H9 (cell line): ENCODE measurements at regions not wholly inside any gene's neighbourhood (a gene's known extent, or its start where the extent isn't known, plus 50 kb on each side); places are given as distances from the start of the nearest gene placed in this dataset.

Source experiments
- DNase-seq: peaks from one replicate; pipeline ENCODE4 v3.0.0-alpha.2; 2017
- H2AFZ ChIP-seq: one replicate; pipeline ENCODE4 v1.6.1; 2013; ENCODE audit warnings: mild to moderate bottlenecking, low read length, control low read depth, moderate library complexity
- H2AK5ac ChIP-seq: 2 replicates; pipeline ENCODE4 v1.6.1; 2013; ENCODE audit warnings: low read length, control low read depth, mixed read lengths; ENCODE audit not compliant: insufficient read length
- H2BK120ac ChIP-seq: one replicate; pipeline ENCODE4 v1.6.1; 2013; ENCODE audit warnings: low read depth, mild to moderate bottlenecking, low read length, control low read depth, inconsistent platforms; ENCODE audit not compliant: poor library complexity, severe bottlenecking
- H2BK12ac ChIP-seq: 2 replicates; pipeline ENCODE4 v1.6.1; 2013; ENCODE audit warnings: low read length, control low read depth, mixed read lengths, low read depth; ENCODE audit not compliant: insufficient read length
- H2BK15ac ChIP-seq: 2 replicates; pipeline ENCODE4 v1.6.1; 2013; ENCODE audit warnings: low read depth, low read length, control low read depth
- H2BK20ac ChIP-seq: one replicate; pipeline ENCODE4 v1.6.1; 2013; ENCODE audit warnings: low read depth, mild to moderate bottlenecking, low read length, control low read depth, inconsistent platforms; ENCODE audit not compliant: poor library complexity, severe bottlenecking
- H2BK5ac ChIP-seq: 2 replicates; pipeline ENCODE4 v1.6.1; 2013; ENCODE audit warnings: low read length, control low read depth, mixed read lengths; ENCODE audit not compliant: insufficient read length
- H3K14ac ChIP-seq: 2 replicates; pipeline ENCODE4 v1.6.1; 2013; ENCODE audit warnings: low read length, control low read depth; ENCODE audit not compliant: insufficient read depth
- H3K18ac ChIP-seq: 2 replicates; pipeline ENCODE4 v1.6.1; 2013; ENCODE audit warnings: low read depth, mild to moderate bottlenecking, mixed read lengths, low read length, control low read depth; ENCODE audit not compliant: insufficient read length
- H3K23ac ChIP-seq: 2 replicates; pipeline ENCODE4 v1.6.1; 2013; ENCODE audit warnings: low read length, control low read depth, mixed read lengths, low read depth; ENCODE audit not compliant: insufficient read length
- H3K23me2 ChIP-seq: 2 replicates; pipeline ENCODE4 v1.6.1; 2013; ENCODE audit warnings: low read depth, mild to moderate bottlenecking, mixed read lengths, low read length, control low read depth; ENCODE audit not compliant: insufficient read length, poor library complexity, severe bottlenecking
- H3K27ac ChIP-seq: 2 replicates; pipeline ENCODE4 v1.5.1; 2013; ENCODE audit warnings: low read length, control low read depth, mixed read lengths, low read depth; ENCODE audit not compliant: insufficient read length
- H3K27me3 ChIP-seq: 2 replicates; pipeline ENCODE4 v1.6.1; 2013; ENCODE audit warnings: low read length, control low read depth, inconsistent platforms; ENCODE audit not compliant: insufficient read depth
- H3K4ac ChIP-seq: 2 replicates; pipeline ENCODE4 v1.6.1; 2013; ENCODE audit warnings: low read depth, mild to moderate bottlenecking, control low read depth, inconsistent platforms, low read length, moderate library complexity
- H3K4me1 ChIP-seq: 2 replicates; pipeline ENCODE4 v1.6.1; 2013; ENCODE audit warnings: low read length, control low read depth, inconsistent platforms; ENCODE audit not compliant: insufficient read depth
- H3K4me2 ChIP-seq: 2 replicates; pipeline ENCODE4 v1.6.1; 2013; ENCODE audit warnings: low read length, control low read depth, mixed read lengths; ENCODE audit not compliant: insufficient read length, insufficient read depth
- H3K56ac ChIP-seq: 2 replicates; pipeline ENCODE4 v1.6.1; 2013; ENCODE audit warnings: low read depth, mild to moderate bottlenecking, mixed read lengths, low read length, control low read depth; ENCODE audit not compliant: insufficient read length
- H3K79me1 ChIP-seq: 2 replicates; pipeline ENCODE4 v1.6.1; 2013; ENCODE audit warnings: low read depth, mild to moderate bottlenecking, moderate library complexity, low read length, control low read depth, inconsistent platforms; ENCODE audit not compliant: insufficient read depth, poor library complexity, severe bottlenecking
- H3K79me2 ChIP-seq: 2 replicates; pipeline ENCODE4 v1.6.1; 2013; ENCODE audit warnings: low read length, control low read depth, inconsistent platforms; ENCODE audit not compliant: insufficient read depth
- H3K9ac ChIP-seq: 2 replicates; pipeline ENCODE4 v1.6.1; 2013; ENCODE audit warnings: low read length, control low read depth, mixed read lengths; ENCODE audit not compliant: insufficient read length; ENCODE audit errors: extremely low read depth
- H3K9me3 ChIP-seq: one replicate; pipeline ENCODE4 v1.6.1; 2013; ENCODE audit warnings: low read depth, low read length, inconsistent platforms; ENCODE audit not compliant: control insufficient read depth
- H3T11ph ChIP-seq: one replicate; pipeline ENCODE4 v1.6.1; 2013; ENCODE audit warnings: mild to moderate bottlenecking, low read length, control low read depth, inconsistent platforms
- H4K20me1 ChIP-seq: one replicate; pipeline ENCODE4 v1.6.1; 2013; ENCODE audit not compliant: control insufficient read depth, insufficient read length, insufficient read depth
- H4K5ac ChIP-seq: 2 replicates; pipeline ENCODE4 v1.6.1; 2013; ENCODE audit warnings: low read depth, mild to moderate bottlenecking, mixed read lengths, low read length, control low read depth; ENCODE audit not compliant: insufficient read length
- H4K8ac ChIP-seq: replicated peaks from 2 replicates; pipeline ENCODE4 v1.6.1; 2013; ENCODE audit warnings: low read length, control low read depth, mixed read lengths, low read depth; ENCODE audit not compliant: insufficient read length
- H4K91ac ChIP-seq: 2 replicates; pipeline ENCODE4 v1.6.1; 2013; ENCODE audit warnings: low read depth, mild to moderate bottlenecking, moderate library complexity, mixed read lengths, low read length, control low read depth; ENCODE audit not compliant: insufficient read length
- H3K27ac Mint-ChIP-seq, 3 experiments: 2 replicates in 2 of 3; 3 replicates in 1 of 3; pipeline ENCODE4 v1.8.0; 2020 to 2021; ENCODE audit warnings: mixed read lengths in 3 of 3, mild to moderate bottlenecking in 1 of 3, moderate library complexity in 1 of 3
- H3K27me3 Mint-ChIP-seq: 2 replicates; pipeline ENCODE4 v1.8.0; 2021; ENCODE audit warnings: low read depth, mild to moderate bottlenecking, moderate library complexity, mixed read lengths
- H3K36me3 Mint-ChIP-seq, 3 experiments: 2 replicates in 2 of 3; 3 replicates in 1 of 3; pipeline ENCODE4 v1.8.0; 2020 to 2021; ENCODE audit warnings: low read depth in 3 of 3, mixed read lengths in 3 of 3; ENCODE audit not compliant: insufficient read depth in 1 of 3
- H3K4me1 Mint-ChIP-seq, 2 experiments: 2 replicates each; pipeline ENCODE4 v1.8.0; 2020; ENCODE audit warnings: mixed read lengths in 2 of 2
- H3K4me3 Mint-ChIP-seq, 2 experiments: 2 replicates in 1 of 2; 3 replicates in 1 of 2; pipeline ENCODE4 v1.8.0; 2020 to 2021; ENCODE audit warnings: mild to moderate bottlenecking in 2 of 2, mixed read lengths in 2 of 2, moderate library complexity in 1 of 2
- H3K9me3 Mint-ChIP-seq, 2 experiments: 2 replicates in 1 of 2; 3 replicates in 1 of 2; pipeline ENCODE4 v1.8.0; 2020; ENCODE audit warnings: mild to moderate bottlenecking in 2 of 2, mixed read lengths in 2 of 2, moderate library complexity in 1 of 2
- WGBS: extraction: QIAGEN DNeasy Blood & Tissue Kit; methylation state at CpG from one replicate; pipeline ENCODE4 v1.1.7; 2013; ENCODE audit warnings: missing lambda C conversion rate, low lambda C conversion rate, mixed read lengths; ENCODE audit not compliant: insufficient read length; ENCODE audit errors: extremely low coverage; 5-methylcytosine and 5-hydroxymethylcytosine counted together
- TF ChIP-seq, protein P1 (sequence below): fragments of 200-600 bp; sonication (generic); conservative IDR thresholded peaks from 3 replicates; pipeline ENCODE4 v1.8.0; 2021; ENCODE audit warnings: antibody characterized with exemption, mild to moderate bottlenecking

DNA sequence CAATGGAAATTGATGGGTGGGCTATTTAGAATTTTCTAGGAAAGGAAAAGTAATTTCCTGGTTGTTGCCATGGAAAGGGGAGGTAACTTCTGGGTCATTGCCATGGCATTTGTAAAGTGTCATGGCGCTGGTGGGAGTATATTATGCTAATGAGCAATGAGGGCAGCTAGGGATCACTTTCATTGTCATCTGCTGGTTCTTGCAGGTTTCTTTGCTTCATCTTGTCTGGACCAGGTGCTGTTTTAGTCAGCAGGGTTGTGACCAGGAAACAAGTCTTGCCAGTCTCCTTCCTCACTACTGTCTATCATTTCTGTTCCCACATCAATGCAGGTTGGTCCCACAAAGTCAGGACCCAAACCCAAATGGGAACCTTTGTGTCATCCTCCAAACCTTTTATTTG is 237.6 kb upstream of the C11orf87 start:
- no peak overlapping the region for H3K27ac Mint-ChIP-seq
- Histone ChIP-seq H2BK120ac (no peak overlapping the region), H3K18ac (no peak overlapping the region), H4K20me1 (no peaks in the 10 kb centered on the region), H3K4me1 (no peaks in the 10 kb centered on the region; the same call in 1 of the 2 replicates), H3K4me2 (no peak overlapping the region), H2BK12ac (no peak overlapping the region), H3K27me3 (no peaks in the 10 kb centered on the region), H3K27ac (no peak overlapping the region), H2AFZ (no peak overlapping the region), H3K14ac (no peak overlapping the region), H3K56ac (no peak overlapping the region), H4K8ac (no peak overlapping the region), H2BK20ac (no peak overlapping the region), H3K23ac (no peak overlapping the region), H2AK5ac (no peak overlapping the region), H3K9ac (no peak overlapping the region), H3T11ph (no peak overlapping the region), H2BK5ac (no peak overlapping the region), H3K4ac (no peak overlapping the region), H3K9me3 (no peaks in the 10 kb centered on the region), H2BK15ac (no peak overlapping the region), H4K91ac (no peak overlapping the region), H4K5ac (no peak overlapping the region), H3K79me1 (no peaks in the 10 kb centered on the region), H3K79me2 (no peaks in the 10 kb centered on the region), H3K23me2 (no peaks in the 10 kb centered on the region)
- TF ChIP-seq, protein P1, sequence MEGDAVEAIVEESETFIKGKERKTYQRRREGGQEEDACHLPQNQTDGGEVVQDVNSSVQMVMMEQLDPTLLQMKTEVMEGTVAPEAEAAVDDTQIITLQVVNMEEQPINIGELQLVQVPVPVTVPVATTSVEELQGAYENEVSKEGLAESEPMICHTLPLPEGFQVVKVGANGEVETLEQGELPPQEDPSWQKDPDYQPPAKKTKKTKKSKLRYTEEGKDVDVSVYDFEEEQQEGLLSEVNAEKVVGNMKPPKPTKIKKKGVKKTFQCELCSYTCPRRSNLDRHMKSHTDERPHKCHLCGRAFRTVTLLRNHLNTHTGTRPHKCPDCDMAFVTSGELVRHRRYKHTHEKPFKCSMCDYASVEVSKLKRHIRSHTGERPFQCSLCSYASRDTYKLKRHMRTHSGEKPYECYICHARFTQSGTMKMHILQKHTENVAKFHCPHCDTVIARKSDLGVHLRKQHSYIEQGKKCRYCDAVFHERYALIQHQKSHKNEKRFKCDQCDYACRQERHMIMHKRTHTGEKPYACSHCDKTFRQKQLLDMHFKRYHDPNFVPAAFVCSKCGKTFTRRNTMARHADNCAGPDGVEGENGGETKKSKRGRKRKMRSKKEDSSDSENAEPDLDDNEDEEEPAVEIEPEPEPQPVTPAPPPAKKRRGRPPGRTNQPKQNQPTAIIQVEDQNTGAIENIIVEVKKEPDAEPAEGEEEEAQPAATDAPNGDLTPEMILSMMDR, result no peak
- no peak for DNase-seq
- no peak overlapping the region for H3K4me3 Mint-ChIP-seq
- H3K36me3 Mint-ChIP-seq, result peaks cover 2 to 27% (median 6%) of the 10 kb centered on the region in 3 experiments
- H3K4me1 Mint-ChIP-seq, result peaks cover 7 to 9% of the 10 kb centered on the region in 2 experiments
- H3K27me3 Mint-ChIP-seq, result no peaks in the 10 kb centered on the region
- H3K9me3 Mint-ChIP-seq, result peaks cover 11 to 16% of the 10 kb centered on the region in 2 experiments; a peak in 3 of 5 replicates
- WGBS, result no CpG with 5 or more reads among the region's 1 CpG
